Gastroesophageal sphincter (tissue), 4 donors: ENCODE measurements at regions not wholly inside any gene's neighbourhood (a gene's known extent, or its start where the extent isn't known, plus 50 kb on each side); places are given as distances from the start of the nearest gene placed in this dataset.

ENCODE experiments used
- ATAC-seq: fragments of 150-250 bp; one replicate; pipeline ENCODE4 v1.9.1; 2016; ENCODE audit warnings: mild to moderate bottlenecking, moderate library complexity
- H3K27ac ChIP-seq, 4 donors: fragments of 200-600 bp; sonication (generic) in 3 of 4; 1 replicate in 3 of 4; 2 replicates in 1 of 4; pipeline ENCODE4 v1.5.1; 2016 to 2019
- H3K27me3 ChIP-seq: fragments of 200-600 bp; sonication (generic); one replicate; pipeline ENCODE4 v1.5.1; 2019
- H3K36me3 ChIP-seq, 2 donors: fragments of 200-600 bp; sonication (generic); one replicate each; pipeline ENCODE4 v1.5.1; 2019; ENCODE audit warnings: control low read depth in 1 of 2
- H3K4me1 ChIP-seq, 3 donors: fragments of 200-600 bp; sonication (generic); 1 replicate in 2 of 3; 2 replicates in 1 of 3; pipeline ENCODE4 v1.5.1; 2016 to 2019; ENCODE audit warnings: control low read depth in 2 of 3
- H3K4me3 ChIP-seq, 2 donors: fragments of 200-600 bp; sonication (generic); one replicate each; pipeline ENCODE4 v1.5.1; 2019; ENCODE audit warnings: mild to moderate bottlenecking in 1 of 2, moderate library complexity in 1 of 2
- H3K9me3 ChIP-seq, 3 donors: fragments of 200-600 bp; sonication (generic); one replicate each; pipeline ENCODE4 v1.5.1; 2017 to 2019; ENCODE audit warnings: control low read depth in 2 of 3
- EP300 ChIP-seq: sonication (generic); formaldehyde crosslinking; IDR thresholded peaks from one replicate; pipeline ENCODE4 v1.6.1; 2017; ENCODE audit warnings: antibody characterized with exemption, mild to moderate bottlenecking
- POLR2A ChIP-seq, 2 donors: fragments of 450-650 bp; IDR thresholded peaks; one replicate each; pipeline ENCODE4 v1.6.1; 2017; ENCODE audit warnings: antibody characterized with exemption in 2 of 2, mild to moderate bottlenecking in 2 of 2, moderate library complexity in 1 of 2
- POLR2AphosphoS5 ChIP-seq: sonication (generic); formaldehyde crosslinking; IDR thresholded peaks from one replicate; pipeline ENCODE4 v1.6.1; 2017; ENCODE audit warnings: antibody characterized with exemption
- WGBS, 2 donors: methylation state at CpG; one replicate each; pipeline ENCODE4 v1.1.5; 2018; ENCODE audit warnings: low coverage in 1 of 2; 5-methylcytosine and 5-hydroxymethylcytosine counted together
- TF ChIP-seq, protein P1 (sequence below), 4 experiments: fragments of 200-600 bp in 2 of 4; fragments of 450-650 bp in 2 of 4; sonication (generic) in 1 of 4; IDR thresholded peaks; one replicate each; pipeline ENCODE4 v1.5.1; 2017 to 2019; ENCODE audit warnings: antibody characterized with exemption in 4 of 4, mild to moderate bottlenecking in 2 of 4, moderate library complexity in 2 of 4

GRCh38 chr13:33450956-33451709 lies 165.6 kb upstream of the STARD13 start:
- no peaks in the 10 kb centered on the region for H3K36me3 ChIP-seq
- 77 to 93% methylated on average over 4 to 6 of the region's 6 CpGs for WGBS, 2 donors
- H3K9me3 ChIP-seq = no peaks in the 10 kb centered on the region
- H3K27ac ChIP-seq = no peak overlapping the region
- ATAC-seq = no peak
- no peaks in the 10 kb centered on the region for H3K27me3 ChIP-seq
- no peak overlapping the region for H3K4me3 ChIP-seq
- peaks cover 8 to 47% (median 10%) of the 10 kb centered on the region in 3 donors for H3K4me1 ChIP-seq
- TF ChIP-seq POLR2AphosphoS5 (no peak), POLR2A (IDR thresholded peaks at IDR 0.05) (no peak), EP300 (no peak)
- TF ChIP-seq, protein P1, sequence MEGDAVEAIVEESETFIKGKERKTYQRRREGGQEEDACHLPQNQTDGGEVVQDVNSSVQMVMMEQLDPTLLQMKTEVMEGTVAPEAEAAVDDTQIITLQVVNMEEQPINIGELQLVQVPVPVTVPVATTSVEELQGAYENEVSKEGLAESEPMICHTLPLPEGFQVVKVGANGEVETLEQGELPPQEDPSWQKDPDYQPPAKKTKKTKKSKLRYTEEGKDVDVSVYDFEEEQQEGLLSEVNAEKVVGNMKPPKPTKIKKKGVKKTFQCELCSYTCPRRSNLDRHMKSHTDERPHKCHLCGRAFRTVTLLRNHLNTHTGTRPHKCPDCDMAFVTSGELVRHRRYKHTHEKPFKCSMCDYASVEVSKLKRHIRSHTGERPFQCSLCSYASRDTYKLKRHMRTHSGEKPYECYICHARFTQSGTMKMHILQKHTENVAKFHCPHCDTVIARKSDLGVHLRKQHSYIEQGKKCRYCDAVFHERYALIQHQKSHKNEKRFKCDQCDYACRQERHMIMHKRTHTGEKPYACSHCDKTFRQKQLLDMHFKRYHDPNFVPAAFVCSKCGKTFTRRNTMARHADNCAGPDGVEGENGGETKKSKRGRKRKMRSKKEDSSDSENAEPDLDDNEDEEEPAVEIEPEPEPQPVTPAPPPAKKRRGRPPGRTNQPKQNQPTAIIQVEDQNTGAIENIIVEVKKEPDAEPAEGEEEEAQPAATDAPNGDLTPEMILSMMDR (IDR thresholded peaks at IDR 0.05) = no peak

- H3K9me3 ChIP-seq = peaks cover 0 to 8% (median 0%) of the 10 kb centered on the region in 3 donors
- H3K27ac ChIP-seq = peak overlapping the region; percentile 4 to 60 (median 53)
- peak; percentile 57 for TF ChIP-seq POLR2AphosphoS5
- TF ChIP-seq POLR2A (IDR thresholded peaks at IDR 0.05) = no peak
- TF ChIP-seq, protein P1 (IDR thresholded peaks at IDR 0.05) = no peak
- no peak for TF ChIP-seq EP300
- H3K36me3 ChIP-seq = no peaks in the 10 kb centered on the region
- WGBS, 2 donors = 11 to 16% methylated on average over 2 of the region's 2 CpGs
- H3K27me3 ChIP-seq = no peaks in the 10 kb centered on the region
- H3K4me3 ChIP-seq = no peak overlapping the region
- peaks cover 8 to 35% (median 10%) of the 10 kb centered on the region in 3 donors for H3K4me1 ChIP-seq
- ATAC-seq = no peak
Measured at GRCh38 chr13:33452873-33453517, 167.4 kb upstream of the STARD13 start.

GRCh38 chr13:33453936-33454335 lies 168.4 kb upstream of the STARD13 start:
- ATAC-seq = no peak
- peak overlapping the region in 2 of 4 donors; percentile 47 to 60 for H3K27ac ChIP-seq

DNA sequence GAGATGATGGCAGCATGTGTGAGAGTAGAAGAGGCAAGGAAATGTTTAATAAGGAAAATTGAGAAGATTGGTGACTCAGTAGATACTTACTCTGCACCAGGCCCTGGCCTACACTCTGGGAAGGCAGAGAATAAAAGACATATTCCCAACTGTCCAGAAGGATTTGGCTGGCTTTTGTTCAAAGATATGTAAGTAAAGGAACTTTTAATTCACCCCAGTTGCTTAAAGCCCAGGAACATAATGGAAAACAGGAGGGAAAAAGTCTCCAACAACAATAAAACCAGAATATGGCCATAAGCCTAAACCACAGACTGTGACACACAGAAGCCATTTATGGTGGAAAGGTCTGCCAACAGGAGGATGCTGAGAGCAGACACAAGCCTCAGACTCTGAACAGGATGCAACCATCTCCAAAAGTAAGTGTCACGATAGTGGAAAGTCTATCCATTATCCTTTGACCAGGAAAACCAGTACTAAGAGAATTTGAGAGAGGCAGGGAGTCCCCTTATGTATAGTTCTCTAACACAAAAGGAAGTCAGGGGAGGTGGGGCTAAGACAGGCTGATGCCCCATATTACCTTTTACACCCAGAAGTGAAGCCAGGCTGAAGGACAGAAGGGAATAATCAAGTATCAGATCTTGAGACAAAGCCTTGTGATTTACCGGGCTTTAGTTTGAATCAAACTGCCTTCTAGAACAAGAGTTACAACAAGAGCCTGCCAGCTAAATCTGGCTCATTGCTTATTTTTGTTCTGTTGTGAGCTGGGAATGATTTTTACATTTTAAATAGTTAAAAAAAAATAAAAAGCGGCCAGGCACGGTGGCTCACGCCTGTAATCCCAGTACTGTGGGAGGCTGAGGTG lies 169.5 kb upstream of the STARD13 start:
- Histone ChIP-seq H3K36me3 (no peaks in the 10 kb centered on the region), H3K4me3 (no peak overlapping the region), H3K9me3 (peaks cover 0 to 11% (median 0%) of the 10 kb centered on the region in 3 donors), H3K27ac (peak overlapping the region in 2 of 4 donors; percentile 11 to 29), H3K4me1 (peaks cover 8 to 35% (median 10%) of the 10 kb centered on the region in 3 donors), H3K27me3 (no peaks in the 10 kb centered on the region)
- TF ChIP-seq, protein P1 (IDR thresholded peaks at IDR 0.05) = no peak
- TF ChIP-seq POLR2AphosphoS5 (no peak), EP300 (no peak), POLR2A (IDR thresholded peaks at IDR 0.05) (no peak)
- ATAC-seq = no peak
- 35 to 64% methylated on average over 5 of the region's 5 CpGs for WGBS, 2 donors

More at GRCh38 chr13:33453936-33454335, 168.4 kb upstream of the STARD13 start:
- no peaks in the 10 kb centered on the region for H3K27me3 ChIP-seq
- H3K9me3 ChIP-seq = peaks cover 0 to 8% (median 0%) of the 10 kb centered on the region in 3 donors
- peaks cover 8 to 35% (median 10%) of the 10 kb centered on the region in 3 donors for H3K4me1 ChIP-seq
- H3K36me3 ChIP-seq = no peaks in the 10 kb centered on the region
- TF ChIP-seq EP300 = no peak
- TF ChIP-seq, protein P1 (IDR thresholded peaks at IDR 0.05) = no peak
- no peak for TF ChIP-seq POLR2A (IDR thresholded peaks at IDR 0.05)
- no peak for TF ChIP-seq POLR2AphosphoS5
- H3K4me3 ChIP-seq = no peak overlapping the region
- 56 to 59% methylated on average over 2 of the region's 2 CpGs for WGBS, 2 donors
